H1 (cell line): ENCODE measurements at regions not wholly inside any gene's neighbourhood (a gene's known extent, or its start where the extent isn't known, plus 50 kb on each side); places are given as distances from the start of the nearest gene placed in this dataset.

Source experiments
- ASH2L ChIP-seq: fragments of 200-600, 300-600 bp; sonication (generic); IDR thresholded peaks from one replicate; pipeline ENCODE4 v1.7.1; 2017; ENCODE audit warnings: low read length
- CREB1 ChIP-seq: IDR thresholded peaks from 2 replicates; pipeline ENCODE4 v1.6.1; 2012; ENCODE audit warnings: inconsistent platforms
- CTBP2 ChIP-seq: IDR thresholded peaks from 2 replicates; pipeline ENCODE4 v1.7.0; 2011; ENCODE audit warnings: borderline replicate concordance, mild to moderate bottlenecking, moderate library complexity, mixed read lengths, low read length; ENCODE audit not compliant: insufficient read depth, insufficient read length
- POU5F1 ChIP-seq: IDR thresholded peaks from 2 replicates; pipeline ENCODE4 v1.6.1; 2011; ENCODE audit warnings: low read depth, mild to moderate bottlenecking, low read length, moderate library complexity
- SP2 ChIP-seq: IDR thresholded peaks from 2 replicates; pipeline ENCODE4 v1.6.1; 2012; ENCODE audit warnings: mild to moderate bottlenecking, low read length, inconsistent platforms

DNA sequence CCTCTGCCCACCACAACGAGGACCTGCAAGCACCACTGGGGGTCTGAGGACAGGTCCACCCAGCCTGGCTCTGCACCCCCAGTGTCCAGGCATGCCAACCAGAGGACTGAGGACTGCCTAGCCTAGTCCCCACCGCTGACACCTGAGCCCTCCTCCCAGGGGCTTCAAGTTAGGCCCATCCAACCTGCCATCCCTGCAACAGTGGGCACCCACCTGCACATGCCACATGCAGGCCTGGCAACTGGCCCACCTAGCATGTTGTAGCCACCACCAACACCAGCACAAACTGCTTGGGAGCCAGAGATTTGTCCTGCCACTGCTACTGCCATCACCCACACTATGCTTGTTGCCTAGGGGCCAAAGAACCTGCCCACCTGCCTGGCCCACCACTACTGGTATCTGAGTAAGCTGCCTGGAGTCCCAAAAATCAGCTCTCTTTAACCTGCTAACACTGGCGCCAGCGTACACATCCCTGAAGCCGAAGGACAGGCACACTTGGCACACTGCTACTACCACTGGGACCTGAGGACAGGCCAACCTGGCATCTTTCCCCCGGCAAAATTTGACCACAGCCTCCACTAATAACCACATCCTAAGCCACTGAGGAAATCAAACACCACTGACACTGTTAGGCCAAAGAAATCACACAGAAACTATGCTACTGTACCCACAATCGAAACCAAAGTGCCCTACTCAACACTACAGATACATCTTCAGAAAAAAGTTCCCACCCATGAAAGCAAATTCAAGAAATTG lies 61.5 kb downstream of the PSMG1 start (continued):
- TF ChIP-seq CTBP2 (no peak), SP2 (no peak), POU5F1 (no peak), ASH2L (no peak), CREB1 (no peak)
